Stomach (tissue), 4 donors: ENCODE measurements at regions not wholly inside any gene's neighbourhood (a gene's known extent, or its start where the extent isn't known, plus 50 kb on each side); places are given as distances from the start of the nearest gene placed in this dataset.

ENCODE experiments used
- EP300 ChIP-seq: sonication (generic); formaldehyde crosslinking; IDR thresholded peaks from one replicate; pipeline ENCODE4 v1.6.1; 2017; ENCODE audit warnings: antibody characterized with exemption
- POLR2A ChIP-seq, 4 donors: fragments of 450-650 bp; IDR thresholded peaks; one replicate each; pipeline ENCODE4 v1.6.1; 2016; ENCODE audit warnings: antibody characterized with exemption in 4 of 4, control low read depth in 2 of 4, mild to moderate bottlenecking in 1 of 4, moderate library complexity in 1 of 4
- POLR2AphosphoS5 ChIP-seq, 3 donors: sonication (generic); formaldehyde crosslinking; IDR thresholded peaks; one replicate each; pipeline ENCODE4 v1.6.1; 2016; ENCODE audit warnings: antibody characterized with exemption in 3 of 3
- TF ChIP-seq, protein P1 (sequence below), 7 experiments: fragments of 450-650 bp in 4 of 7; fragments of 200-600 bp in 3 of 7; sonication (generic) in 3 of 7; IDR thresholded peaks; one replicate each; pipeline ENCODE4 v1.5.1; 2016 to 2019; ENCODE audit warnings: antibody characterized with exemption in 7 of 7, control low read depth in 2 of 7, mild to moderate bottlenecking in 1 of 7

DNA sequence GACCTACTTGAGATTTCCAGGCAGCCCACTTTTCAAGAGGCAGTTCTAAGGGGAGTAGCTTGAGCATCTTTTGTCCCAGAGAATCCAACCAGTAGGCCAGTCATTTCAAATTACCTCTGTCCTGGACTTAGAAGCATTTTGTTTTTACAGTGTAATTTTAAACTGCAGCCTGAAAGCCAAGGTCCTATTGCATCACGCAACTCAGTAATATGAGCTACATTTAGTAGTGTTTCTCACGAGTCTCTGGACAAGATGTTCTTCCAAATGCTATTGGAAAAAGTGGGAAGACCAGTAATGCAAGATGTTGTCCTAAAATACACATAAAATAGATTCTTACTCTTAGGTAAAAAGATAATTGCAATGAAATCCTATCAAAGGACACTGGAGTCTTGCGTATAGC is 182.5 kb upstream of the ARX start:
- TF ChIP-seq, protein P1, sequence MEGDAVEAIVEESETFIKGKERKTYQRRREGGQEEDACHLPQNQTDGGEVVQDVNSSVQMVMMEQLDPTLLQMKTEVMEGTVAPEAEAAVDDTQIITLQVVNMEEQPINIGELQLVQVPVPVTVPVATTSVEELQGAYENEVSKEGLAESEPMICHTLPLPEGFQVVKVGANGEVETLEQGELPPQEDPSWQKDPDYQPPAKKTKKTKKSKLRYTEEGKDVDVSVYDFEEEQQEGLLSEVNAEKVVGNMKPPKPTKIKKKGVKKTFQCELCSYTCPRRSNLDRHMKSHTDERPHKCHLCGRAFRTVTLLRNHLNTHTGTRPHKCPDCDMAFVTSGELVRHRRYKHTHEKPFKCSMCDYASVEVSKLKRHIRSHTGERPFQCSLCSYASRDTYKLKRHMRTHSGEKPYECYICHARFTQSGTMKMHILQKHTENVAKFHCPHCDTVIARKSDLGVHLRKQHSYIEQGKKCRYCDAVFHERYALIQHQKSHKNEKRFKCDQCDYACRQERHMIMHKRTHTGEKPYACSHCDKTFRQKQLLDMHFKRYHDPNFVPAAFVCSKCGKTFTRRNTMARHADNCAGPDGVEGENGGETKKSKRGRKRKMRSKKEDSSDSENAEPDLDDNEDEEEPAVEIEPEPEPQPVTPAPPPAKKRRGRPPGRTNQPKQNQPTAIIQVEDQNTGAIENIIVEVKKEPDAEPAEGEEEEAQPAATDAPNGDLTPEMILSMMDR (IDR thresholded peaks at IDR 0.05): no peak
- TF ChIP-seq POLR2AphosphoS5 (IDR thresholded peaks at IDR 0.05) (no peak), EP300 (no peak), POLR2A (IDR thresholded peaks at IDR 0.05) (no peak)
